AG08396 (cell line): ENCODE measurements at regions not wholly inside any gene's neighbourhood (a gene's known extent, or its start where the extent isn't known, plus 50 kb on each side); places are given as distances from the start of the nearest gene placed in this dataset.

Source experiments
- DNase-seq: peaks from one replicate; pipeline ENCODE4 v3.0.0; 2012; ENCODE audit warnings: low spot score, mixed read lengths

DNA sequence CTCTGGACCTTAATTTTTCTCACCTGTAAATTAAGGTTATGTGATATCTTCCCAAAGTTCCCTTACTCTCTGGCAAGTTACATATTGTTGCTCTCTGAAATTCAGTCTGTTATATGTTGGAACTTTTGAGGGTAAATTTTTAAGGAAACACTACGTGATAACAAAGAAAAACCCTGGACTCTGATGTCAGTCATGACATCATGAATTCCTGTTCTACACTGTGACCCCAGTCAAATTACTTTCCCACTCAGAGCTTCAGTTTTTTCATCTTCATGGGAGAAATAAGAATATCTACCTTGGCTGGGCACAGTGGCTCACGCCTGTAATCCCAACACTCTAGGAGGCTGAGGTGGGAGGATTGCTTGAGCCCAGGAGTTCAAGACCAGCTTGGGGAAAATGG lies 164.6 kb upstream of the RALGAPA2 start:
- no peak for DNase-seq

DNA sequence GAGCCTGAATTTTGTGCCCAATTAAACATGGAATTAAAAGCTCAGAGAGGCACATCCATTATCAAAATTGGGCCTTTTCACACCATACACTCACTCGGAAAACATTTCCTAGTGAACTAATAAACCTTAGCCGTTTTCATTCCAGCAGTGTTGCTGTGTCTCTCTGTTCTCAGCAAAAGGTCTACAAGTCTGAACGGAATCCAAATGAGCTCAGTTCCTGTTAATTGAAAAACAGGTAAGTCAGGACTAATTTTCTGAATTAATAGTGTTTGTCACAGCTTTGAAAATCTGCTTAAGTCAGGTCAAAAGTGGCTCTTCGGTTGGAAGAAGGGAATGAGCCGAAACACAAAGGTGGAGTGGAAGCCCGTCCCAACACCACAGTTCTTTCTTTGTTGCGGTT lies 163.3 kb upstream of the RALGAPA2 start:
- DNase-seq: no peak

DNA sequence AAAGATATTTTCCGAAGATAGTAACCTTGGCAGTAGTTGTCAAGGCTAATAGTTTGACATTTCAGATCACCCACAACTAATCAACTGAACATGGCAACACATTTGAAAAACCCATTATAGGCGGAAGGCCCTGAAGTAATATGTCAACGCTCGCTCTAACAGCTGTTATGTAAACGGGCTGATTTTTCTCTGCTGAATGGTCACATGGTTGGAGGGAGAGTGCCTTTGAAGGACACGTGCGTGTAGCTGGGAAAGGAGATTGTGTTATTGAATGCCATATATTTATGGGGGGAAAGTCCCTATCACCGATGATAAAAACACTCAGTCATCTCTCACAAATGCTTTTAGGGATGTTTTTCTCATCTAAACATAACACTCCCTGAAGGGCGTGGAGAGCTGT lies 160.0 kb upstream of the RALGAPA2 start:
- DNase-seq: no peak

DNA sequence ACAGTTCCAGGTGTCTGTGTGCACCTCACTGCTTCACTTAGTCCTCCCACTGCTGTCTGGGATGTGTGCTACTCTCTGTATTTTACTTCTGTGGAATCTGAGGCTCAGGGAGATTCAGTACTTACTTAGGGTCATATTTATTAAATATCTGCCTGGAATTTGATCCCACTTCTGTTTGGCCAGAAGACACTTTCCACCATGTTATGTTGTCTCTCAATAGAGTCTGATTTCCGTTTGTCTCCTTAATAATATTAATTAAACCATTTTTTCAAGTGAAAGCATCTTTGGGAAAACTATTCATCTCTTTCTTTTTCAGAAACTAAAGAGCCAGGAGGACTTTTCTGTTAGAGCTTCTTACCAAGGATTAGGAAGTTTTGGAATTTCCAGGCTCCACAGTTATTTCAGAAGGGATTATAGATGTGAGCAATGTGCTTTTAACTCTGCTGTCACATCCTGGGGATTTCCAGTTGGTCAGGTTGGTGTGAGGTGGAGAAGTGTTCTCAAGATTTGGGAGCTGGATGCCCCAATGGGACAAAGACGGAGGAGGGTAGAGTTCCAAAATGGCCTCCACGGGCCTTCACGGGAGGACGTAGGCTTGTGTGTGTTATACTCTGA lies 156.8 kb upstream of the RALGAPA2 start:
- no peak for DNase-seq

DNA sequence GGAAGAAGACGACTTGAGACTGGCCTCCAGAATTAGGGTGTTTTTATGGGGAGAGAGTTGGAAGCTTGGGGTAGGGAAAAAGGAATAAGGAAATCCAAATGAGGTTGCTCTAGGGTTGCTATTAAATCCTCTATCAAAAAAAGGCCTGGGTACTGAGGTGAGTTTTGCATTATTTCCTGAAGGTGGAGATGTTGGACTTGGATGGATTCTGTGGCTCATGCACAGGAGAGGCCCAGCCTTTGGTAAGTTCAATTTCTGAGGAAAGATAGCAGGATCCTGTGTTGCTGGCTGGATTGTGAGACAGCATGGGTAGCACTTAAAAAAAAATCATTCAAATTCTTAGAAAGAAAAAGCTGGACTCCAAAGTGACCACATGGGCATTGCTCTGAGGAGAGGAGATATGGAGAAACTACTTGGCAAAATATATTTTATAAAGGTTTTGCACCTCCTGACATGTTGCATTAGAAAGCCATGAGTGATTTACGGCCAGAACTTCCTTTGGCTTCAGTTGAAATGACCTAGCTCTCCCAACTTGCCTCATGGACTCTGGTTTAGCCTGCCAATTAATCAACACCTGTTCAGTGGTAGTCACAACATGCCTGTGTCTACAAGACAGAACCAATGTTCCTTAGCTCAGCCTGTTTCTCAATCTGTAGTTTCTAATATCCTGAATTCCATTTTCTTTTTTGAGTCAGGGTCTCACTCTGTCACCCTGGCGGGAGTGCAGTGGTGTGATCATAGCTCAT lies 152.1 kb upstream of the RALGAPA2 start:
- DNase-seq: no peak

DNA sequence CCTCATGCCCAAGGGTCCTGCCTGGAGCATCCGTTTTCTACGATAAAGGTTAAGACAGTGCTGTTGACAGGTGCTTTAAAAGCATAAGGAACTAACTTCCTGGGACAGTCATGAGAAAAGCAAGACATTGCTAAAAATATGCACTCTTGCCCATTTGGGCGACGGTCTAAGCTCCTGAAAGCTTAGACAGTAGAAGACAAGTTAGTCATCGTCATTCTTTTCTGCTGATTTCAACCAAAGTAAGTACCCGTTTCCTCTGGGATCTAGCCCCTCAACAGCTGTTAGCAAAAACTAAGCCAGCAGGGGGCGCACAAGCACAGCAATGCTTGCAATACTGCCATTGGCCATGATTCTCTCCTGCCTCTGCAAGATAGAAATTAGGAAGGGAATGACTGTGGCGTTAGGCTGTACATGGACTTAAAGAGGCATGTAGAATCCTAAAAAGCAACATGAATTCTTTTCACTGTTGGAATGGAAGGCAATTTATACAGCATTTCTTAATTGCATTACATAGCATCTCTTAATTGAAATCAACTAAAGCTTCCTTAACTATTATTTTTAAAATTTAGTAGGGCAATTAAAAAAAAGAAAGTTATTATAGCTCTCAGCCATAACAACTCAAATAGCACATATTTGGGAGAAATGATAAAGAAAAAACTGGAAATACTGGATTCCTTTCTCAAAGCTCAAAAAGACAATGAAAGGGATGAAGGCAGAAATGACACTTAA lies 147.8 kb upstream of the RALGAPA2 start:
- DNase-seq: peak; percentile 83

DNA sequence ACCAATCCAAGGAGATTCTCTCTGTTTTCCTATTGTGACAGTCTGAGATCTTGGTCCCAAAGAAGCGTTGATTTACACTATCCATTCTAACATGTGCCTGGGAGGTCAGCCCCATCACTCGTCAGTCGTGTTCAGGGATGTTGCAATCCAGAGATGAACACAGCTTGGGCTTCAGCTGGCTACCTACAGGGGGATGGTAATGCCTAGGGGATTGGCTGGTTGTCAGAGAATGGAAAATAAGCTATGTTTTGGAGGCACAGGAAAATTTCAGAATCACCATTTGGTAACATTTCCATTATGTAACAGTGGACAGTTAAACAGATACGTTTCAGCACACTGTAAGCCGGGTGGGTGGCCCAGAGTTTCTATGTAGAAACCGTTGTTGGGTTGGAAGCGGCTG lies 147.1 kb upstream of the RALGAPA2 start:
- DNase-seq: no peak

DNA sequence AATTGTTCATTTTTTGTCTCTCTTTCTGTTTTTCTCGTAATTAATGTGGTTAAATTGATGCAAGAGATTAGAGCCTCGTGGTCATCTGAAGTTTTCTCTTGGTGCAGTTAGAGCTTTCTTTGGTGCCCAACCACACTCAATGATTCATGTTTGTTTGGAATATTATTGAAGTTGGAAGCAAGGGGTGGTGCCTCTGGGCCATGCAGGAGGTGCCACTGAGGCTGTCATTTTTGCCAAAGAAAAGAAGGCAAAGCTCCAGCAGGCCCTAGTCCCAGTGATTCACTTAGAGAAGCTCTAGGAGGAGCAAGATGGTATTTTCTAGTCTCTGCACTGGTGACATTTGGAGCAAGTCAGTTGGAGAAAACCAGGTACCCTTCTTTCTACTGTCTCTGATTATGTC lies 144.5 kb upstream of the RALGAPA2 start:
- DNase-seq: no peak

DNA sequence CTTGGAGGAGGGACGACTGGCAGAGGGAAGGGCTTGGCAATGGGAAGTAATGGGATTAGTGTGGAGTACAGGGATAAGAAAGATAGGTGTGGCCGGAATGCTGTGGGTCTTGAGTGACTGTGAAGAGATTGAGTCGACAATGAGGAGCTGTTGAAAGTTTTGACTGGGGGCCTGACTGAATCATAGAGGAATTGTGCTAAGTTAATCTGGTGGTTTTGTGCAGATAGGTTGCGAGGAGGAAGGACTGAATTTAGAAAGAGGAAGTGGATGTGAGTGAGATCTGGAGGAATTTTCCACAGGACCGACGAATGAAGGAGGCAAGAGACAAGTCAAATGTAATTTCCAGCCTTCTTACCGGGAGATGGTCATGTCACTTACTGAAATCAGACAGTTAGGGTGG lies 143.9 kb upstream of the RALGAPA2 start:
- no peak for DNase-seq

DNA sequence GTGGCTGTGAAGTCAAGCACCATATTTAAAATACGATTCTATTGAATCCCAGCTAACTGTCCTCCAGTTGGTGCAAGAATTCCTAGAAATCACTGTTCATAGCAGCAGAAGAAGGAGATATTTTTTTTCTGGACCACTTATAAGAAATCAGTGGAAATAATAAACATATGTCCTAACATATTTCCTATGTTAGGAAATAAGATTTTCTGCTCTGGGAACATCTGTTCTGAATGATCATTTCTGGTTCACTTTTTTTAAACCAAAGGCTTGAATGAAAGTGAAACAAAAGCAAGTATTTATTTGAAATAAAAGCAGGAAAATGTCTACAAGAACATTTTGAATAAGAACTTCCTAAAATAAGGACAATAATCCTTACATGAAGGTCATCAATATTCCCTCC lies 138.9 kb upstream of the RALGAPA2 start:
- DNase-seq: no peak

DNA sequence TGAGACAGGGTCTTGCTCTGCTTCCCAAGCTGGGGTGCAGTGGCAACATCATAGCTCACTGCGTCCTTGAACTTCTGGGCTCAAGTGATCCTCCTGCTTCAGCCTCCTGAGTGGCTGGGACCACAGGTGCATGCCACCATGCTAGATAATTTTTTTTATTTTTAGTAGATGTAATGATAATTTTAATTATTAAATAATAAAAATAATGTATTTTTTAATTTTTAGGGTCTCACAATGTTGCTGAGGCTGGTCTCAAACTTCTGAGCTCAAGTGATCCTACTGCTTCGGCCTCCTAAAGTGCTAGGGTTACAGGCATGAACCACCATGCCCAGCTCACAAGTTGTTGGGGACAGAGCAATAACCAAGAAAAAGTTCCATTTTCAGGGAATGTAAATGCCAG lies 138.0 kb upstream of the RALGAPA2 start:
- DNase-seq: no peak

DNA sequence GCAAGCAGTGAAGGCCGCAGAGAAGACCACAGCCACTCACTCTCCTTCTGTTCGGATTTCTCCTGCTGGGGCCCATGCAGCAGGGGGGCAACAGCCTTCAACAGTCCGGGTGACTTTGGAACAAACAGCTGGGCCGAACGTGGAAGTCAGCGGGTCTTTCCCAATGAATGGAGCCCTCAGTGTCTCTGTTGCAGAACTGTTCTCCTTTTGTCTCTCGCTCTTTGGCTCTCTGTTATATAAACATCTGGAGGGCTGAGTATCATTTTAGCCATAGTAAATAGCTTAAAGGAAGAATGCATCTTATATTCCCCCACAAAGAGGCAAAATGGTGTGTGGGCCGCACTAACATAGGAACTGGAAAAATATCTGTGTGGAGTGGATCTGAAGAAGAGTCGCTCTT lies 136.7 kb upstream of the RALGAPA2 start:
- no peak for DNase-seq

DNA sequence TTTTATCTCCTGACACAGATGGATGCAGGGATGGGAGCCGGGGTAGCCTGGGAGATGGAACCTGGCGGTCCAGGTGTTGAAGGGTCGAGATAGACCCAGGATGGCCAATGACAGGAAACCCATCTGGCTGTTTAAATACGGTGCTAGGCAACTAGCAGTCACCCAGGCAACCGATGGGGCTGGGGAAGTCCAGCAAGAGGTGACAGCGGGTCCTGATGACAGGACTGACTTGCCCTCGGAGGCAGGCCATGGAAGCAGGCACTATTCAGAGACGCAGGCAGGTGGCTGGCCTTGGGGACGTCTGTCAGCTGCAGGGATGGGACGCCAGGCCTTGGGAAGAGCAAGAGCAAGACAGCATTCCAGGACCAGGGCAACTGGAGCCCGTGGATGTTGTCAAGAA lies 135.4 kb upstream of the RALGAPA2 start:
- no peak for DNase-seq

DNA sequence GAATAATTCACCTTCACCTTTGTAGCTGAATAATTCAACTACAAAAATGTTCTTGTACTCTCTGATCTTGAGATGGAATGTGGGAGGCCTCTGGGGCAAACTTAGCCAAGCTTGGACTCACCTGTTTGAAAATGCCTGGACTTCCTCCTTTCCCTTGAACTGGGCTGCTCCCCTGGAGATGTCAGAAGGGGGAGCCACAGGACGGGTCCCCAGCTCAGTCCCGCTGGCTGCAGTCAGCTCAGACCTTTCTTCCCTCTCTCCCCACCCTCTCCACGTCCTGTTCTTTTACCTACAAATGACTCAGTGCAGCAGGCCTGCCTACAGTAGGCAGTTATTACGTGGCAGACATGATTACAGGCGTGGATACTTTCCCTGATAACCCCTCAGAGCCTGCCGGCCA lies 131.5 kb upstream of the RALGAPA2 start:
- no peak for DNase-seq

DNA sequence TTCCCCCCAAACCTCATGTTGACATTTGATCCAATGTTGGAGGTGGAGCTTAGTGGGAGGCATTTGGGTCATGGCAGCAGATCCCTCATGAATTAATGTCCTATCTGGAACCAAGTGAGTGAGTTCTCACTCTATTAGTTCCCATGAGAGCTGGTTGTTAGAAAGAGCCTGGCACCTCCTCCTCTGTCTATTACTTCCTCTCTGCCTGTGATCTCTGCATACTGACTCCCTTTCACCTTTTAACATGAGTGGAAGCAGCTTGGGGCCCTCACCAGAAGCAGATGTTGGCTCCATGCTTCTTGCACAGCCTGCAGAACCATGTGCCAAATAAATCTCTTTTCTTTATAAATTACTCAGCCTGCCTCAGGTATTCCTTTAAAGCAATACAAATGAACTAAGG lies 127.3 kb upstream of the RALGAPA2 start:
- no peak for DNase-seq

DNA sequence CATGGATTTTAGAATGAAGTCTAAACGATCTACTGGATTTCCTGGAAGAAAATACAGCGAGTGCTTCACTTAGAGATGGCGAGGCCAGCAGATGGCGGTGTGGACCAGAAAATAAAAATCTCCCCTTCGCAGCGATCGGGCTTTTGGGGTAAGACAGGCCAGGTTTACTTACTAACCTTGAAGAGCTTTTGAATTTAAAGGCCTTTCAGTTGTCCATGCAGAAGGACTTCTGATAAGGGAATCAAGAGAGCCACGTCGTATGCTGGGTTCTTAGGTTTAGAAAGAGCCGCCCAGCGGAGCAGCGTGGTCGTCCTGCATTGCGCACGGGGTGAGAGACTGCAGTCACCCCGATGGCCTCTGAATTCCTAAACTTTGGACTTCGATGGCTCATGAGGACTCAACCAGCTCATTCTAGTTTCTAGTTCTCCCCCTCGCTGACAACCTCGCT lies 125.2 kb upstream of the RALGAPA2 start:
- peak; percentile 69 for DNase-seq

DNA sequence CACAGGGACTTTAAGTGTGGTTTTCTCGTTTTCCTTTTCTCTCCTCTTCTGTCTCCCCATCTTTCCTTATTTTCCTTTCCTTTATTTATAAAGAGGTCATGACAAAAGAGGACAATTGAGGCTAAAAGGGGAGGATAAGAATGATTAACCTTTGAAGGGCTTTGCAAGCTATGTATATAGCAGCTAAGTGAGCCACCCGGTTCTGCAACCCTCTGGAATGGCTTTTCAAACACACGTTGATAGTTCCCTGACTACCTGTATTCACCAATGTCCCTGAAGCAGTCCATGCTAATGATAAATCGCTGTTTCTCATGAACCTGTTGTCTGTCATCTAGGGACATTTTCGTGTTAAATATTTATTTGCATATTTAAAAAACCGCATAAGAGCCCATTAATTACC lies 124.4 kb upstream of the RALGAPA2 start:
- DNase-seq: no peak

DNA sequence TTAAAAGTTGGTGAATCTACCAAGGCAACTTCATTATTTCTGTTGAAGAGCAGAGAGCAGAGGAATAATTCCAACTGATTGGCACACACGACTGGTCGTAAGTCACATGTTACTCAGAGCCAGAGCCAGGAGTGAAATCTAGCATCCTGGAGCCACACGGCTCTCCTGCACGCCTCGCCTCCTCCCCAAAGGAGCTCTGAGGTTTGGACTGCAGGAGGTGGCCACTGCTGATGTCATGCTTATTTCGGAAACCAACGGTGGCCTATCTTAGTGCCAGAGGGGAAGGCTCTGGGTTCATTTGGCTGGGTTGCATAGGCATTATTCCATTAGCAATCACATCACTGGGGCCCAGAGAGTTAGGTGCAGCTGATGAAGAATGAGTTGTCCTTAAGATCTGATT lies 123.5 kb upstream of the RALGAPA2 start:
- no peak for DNase-seq

DNA sequence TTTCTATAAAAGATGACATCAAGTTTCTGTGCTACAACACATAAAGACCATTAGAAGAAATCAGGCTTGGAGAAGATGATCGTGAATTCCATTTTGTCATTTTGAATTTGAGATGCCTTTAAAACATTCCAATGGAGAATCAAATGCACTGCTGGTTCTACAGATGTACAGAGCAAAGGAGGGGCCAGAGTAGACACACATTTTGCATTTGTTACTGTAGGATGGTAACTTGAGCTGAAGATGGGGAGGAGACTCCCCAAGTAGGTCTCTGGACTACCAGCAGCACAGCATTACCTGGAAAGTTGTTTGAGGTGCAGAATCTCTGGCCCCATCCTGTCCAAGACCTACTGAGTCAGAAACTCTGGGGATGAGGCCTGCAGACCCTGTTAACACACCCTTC lies 121.6 kb upstream of the RALGAPA2 start:
- DNase-seq: no peak

DNA sequence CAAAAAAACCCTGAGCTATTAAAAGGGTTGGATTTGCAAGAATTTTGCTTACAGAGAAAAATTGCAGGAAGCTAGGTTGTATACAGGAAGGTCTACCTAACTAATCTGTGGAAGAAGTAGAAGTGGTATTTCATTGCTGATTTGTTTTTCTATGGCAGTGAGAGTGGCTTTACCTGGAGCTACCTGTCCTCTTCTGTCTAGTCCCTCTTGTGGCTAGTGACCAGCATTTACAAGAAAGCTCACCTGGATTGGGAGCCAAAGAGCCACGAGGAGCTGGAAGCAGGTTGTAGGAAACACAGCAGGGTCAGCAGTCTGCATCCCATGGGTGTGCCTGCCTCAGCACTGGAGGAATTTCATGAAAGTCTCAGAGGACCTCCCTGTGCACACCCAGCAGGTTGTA lies 120.3 kb upstream of the RALGAPA2 start:
- DNase-seq: no peak

DNA sequence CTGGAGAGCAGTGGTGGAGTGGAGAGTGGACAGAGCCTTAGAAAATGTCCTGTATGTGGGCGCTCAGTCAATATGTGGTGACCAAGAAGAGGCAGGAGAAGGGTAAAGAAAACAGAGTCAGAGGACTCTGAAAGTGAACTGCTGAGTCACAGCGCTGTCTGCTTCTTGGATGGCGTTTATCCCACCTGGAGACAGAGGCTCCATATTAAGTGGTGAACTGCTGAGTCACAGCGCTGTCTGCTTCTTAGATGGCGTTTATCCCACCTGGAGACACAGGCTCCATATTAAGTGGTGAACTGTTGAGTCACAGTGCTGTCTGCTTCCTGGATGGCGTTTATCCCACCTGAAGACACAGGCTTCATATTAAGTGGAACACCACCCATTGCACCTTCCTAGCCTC lies 119.3 kb upstream of the RALGAPA2 start:
- no peak for DNase-seq

DNA sequence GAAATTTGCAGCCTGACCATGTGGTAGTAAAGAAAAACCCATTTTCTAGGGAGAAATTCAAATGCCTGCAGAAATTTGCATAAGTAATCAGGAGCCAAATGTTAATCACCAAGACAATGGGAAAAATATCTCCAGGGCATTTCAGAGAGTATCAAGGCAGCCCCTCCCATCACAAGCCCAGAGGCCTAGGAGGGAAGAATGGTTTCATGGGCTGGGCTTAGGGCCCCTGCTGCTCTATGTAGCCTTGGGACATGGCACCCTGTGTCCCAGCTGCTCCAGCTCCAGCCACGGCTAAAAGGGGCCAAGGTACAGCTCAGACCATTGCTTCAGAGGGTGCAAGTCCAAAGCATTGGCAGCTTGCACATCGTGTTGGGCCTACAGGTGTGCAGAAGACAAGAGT lies 117.2 kb upstream of the RALGAPA2 start:
- DNase-seq: no peak

DNA sequence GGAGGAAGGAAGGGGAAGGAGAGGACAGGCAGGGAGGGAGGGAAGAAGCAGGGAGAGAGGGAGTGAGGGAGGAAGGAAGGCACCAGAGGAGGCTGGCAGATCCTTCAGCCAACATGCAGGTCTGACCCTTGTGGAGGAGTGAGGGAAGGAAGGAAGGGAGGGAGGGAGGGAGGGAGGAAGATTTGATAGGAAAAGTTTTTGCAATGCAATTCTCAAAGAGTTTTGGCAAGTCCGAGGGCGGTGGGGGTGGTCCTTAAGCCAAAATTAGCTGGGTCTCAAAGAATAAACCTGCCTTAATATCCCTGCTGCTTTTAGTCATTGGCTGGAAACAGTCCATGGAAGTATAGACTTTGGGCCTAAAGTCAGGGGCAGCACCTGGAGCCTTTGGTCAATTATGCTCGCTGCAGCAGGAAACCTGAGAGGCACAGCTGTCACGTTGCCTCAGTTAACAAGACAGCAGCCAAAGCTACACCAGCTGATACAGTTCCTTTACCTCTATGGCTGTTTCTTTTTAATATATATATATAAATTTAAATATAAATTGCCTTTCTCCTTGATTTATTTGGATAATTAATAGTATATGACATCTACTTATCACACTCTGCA lies 115.7 kb upstream of the RALGAPA2 start:
- no peak for DNase-seq
